SJCRH30 (cell line): ENCODE measurements at regions not wholly inside any gene's neighbourhood (a gene's known extent, or its start where the extent isn't known, plus 50 kb on each side); places are given as distances from the start of the nearest gene placed in this dataset.
"Not testable (repeated sequence)": the region's sequence is repeated elsewhere in the genome, so short reads cannot be mapped to it uniquely, and the experiment has no call there.

ENCODE experiments used
- DNase-seq, 2 experiments: peaks; one replicate each; pipeline ENCODE4 v3.0.0-alpha.2; 2015 to 2020
- H3K27ac ChIP-seq: fragments of 250-450 bp; sonication (Bioruptor Pico); 2 replicates; pipeline ENCODE4 v1.5.1; 2020; ENCODE audit warnings: mild to moderate bottlenecking, moderate library complexity
- H3K27me3 ChIP-seq: fragments of 250-450 bp; sonication (Bioruptor Pico); 2 replicates; pipeline ENCODE4 v1.5.1; 2020; ENCODE audit warnings: mild to moderate bottlenecking, moderate library complexity
- H3K36me3 ChIP-seq: fragments of 250-450 bp; sonication (Bioruptor Pico); 2 replicates; pipeline ENCODE4 v1.5.1; 2020; ENCODE audit warnings: mild to moderate bottlenecking, moderate library complexity
- H3K4me1 ChIP-seq: fragments of 250-450 bp; sonication (Bioruptor Pico); 2 replicates; pipeline ENCODE4 v1.5.1; 2020; ENCODE audit warnings: mild to moderate bottlenecking, moderate library complexity
- H3K4me3 ChIP-seq: fragments of 250-450 bp; sonication (Bioruptor Pico); 2 replicates; pipeline ENCODE4 v1.5.1; 2020; ENCODE audit warnings: mild to moderate bottlenecking, moderate library complexity
- H3K9me3 ChIP-seq: fragments of 250-450 bp; sonication (Bioruptor Pico); replicated peaks from 2 replicates; pipeline ENCODE4 v1.5.1; 2020; ENCODE audit warnings: mild to moderate bottlenecking, moderate library complexity

DNA sequence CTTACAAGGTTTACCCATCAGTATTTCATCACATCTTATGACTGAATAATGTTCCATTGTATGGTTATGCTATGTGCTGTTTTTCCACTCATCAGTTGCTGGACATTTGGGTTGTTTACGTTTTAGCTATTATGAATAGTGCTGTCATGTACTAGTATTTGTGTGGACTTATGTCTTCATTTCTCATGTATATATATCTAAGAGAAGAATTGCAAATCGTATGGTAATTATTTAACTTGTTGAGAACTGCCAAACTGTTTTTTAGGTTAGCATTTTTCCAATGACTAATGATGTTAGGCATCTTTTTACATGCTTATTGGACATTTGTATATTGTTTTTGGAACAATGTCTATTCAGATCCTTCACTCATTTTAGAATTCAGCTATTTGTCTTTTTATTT lies 368.3 kb downstream of the LMO7 start:
- Histone ChIP-seq H3K9me3 (no peaks in the 10 kb centered on the region), H3K27ac (no peak overlapping the region), H3K27me3 (no peaks in the 10 kb centered on the region), H3K4me1 (peaks cover 6% of the 10 kb centered on the region), H3K4me3 (no peak overlapping the region), H3K36me3 (no peaks in the 10 kb centered on the region)
- DNase-seq = no peak

DNA sequence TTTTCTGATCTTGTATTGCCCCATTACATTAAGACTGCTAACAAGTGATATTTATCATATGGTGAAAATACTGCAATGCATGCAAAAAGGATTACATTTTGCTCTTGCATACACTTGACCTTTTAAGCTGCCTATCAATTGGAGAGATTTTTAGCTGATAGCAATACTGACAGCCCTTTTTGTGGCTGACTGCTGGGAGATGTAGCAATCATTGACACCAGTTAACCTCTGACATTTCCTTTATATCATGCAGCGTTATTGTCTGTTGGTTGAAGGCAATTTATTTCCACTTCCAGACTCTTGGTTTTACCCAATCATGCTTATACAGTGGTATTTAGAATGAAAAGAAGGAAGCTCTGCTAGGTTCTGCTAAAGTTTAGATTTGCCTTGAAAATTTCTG lies 364.0 kb downstream of the LMO7 start:
- no peaks in the 10 kb centered on the region for H3K36me3 ChIP-seq
- no peak overlapping the region for H3K27ac ChIP-seq
- H3K4me1 ChIP-seq = no peaks in the 10 kb centered on the region
- no peaks in the 10 kb centered on the region for H3K9me3 ChIP-seq
- no peak overlapping the region for H3K4me3 ChIP-seq
- DNase-seq = no peak
- no peaks in the 10 kb centered on the region for H3K27me3 ChIP-seq

DNA sequence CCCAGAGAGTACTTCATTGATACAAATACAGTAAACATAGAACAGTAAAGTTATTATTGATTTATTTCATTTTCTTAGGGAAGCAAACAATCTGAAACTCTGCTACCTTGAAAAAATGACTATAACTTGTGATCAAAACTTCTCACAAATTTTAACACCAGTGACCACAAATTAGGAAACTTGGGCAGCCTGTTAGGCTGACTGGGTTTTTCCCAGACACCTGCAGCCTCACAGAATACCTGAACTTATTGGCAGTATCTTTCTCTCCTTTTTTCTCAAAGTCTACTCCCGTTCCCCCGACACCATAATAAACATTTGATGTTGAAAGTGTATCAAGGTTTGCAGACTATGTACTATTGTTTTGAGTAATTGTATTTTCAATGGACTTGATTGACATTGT lies 360.5 kb downstream of the LMO7 start:
- no peaks in the 10 kb centered on the region for H3K9me3 ChIP-seq
- H3K4me1 ChIP-seq = no peaks in the 10 kb centered on the region
- no peak for DNase-seq
- no peak overlapping the region for H3K4me3 ChIP-seq
- H3K36me3 ChIP-seq = no peaks in the 10 kb centered on the region
- H3K27me3 ChIP-seq = no peaks in the 10 kb centered on the region
- no peak overlapping the region for H3K27ac ChIP-seq

DNA sequence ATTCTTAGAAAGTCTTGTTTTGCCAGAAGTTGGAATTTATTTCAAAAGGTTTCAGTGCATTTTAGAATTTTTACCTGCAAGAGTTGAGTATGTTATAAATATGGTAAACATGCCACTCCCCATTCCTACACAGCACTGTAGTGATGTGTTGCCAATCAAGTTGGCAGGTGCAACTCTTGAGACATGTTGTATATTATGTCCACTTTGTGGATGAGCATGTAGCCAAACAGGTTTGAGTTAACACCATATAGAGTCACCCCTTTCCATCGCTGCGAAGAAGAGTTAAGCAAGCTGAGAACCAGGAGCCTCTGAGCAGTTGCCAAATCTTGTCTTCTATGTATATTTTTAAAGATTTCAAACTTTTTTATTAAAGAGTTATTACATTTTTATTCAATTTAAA lies 359.8 kb downstream of the LMO7 start:
- H3K27me3 ChIP-seq = no peaks in the 10 kb centered on the region
- H3K36me3 ChIP-seq = no peaks in the 10 kb centered on the region
- DNase-seq = no peak
- H3K4me3 ChIP-seq = no peak overlapping the region
- H3K27ac ChIP-seq = no peak overlapping the region
- H3K4me1 ChIP-seq = no peaks in the 10 kb centered on the region
- H3K9me3 ChIP-seq = no peaks in the 10 kb centered on the region

DNA sequence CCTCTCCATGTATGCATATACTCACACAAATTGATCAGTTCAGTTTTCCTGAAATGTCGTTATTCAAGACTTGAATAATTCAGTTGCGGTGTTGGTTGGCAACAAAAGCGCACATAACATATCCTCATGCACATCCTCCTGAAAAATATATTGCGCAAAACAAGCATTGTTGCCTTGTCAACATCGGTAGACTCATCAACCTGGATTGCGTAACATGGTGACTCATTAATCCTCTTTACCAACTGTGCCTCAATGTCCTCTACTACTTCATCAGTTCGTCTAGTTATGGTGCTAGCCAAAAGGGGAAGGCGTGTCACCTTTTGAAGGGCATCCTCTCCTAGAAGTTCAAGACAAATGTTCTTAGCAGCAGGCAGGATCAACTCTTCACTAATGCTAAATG lies 357.7 kb downstream of the LMO7 start:
- Histone ChIP-seq H3K27ac (no peak overlapping the region), H3K36me3 (no peaks in the 10 kb centered on the region), H3K4me1 (no peaks in the 10 kb centered on the region), H3K9me3 (no peaks in the 10 kb centered on the region), H3K27me3 (no peaks in the 10 kb centered on the region), H3K4me3 (no peak overlapping the region)
- DNase-seq = no peak

DNA sequence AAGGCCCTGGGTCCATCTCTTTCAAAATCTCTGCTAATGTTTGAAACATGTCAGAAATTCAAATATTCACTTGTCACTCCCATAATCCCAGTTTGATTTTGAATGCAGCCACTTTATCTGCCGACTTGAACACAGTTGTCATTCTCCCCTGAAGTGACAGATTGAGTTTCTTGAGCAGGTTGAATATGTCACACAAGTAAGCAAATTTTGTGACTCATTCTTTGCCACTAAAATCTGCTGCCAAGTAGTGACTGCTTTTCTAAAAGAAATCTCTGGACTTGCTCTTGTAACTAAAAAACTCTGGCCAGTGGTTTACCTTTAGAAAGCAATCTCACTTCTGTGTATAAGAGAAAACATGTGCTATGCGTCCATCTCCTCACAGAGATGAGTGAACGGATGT lies 357.1 kb downstream of the LMO7 start:
- H3K27ac ChIP-seq = no peak overlapping the region
- no peak overlapping the region for H3K4me3 ChIP-seq
- no peak for DNase-seq
- no peaks in the 10 kb centered on the region for H3K36me3 ChIP-seq
- no peaks in the 10 kb centered on the region for H3K9me3 ChIP-seq
- H3K27me3 ChIP-seq = no peaks in the 10 kb centered on the region
- no peaks in the 10 kb centered on the region for H3K4me1 ChIP-seq

DNA sequence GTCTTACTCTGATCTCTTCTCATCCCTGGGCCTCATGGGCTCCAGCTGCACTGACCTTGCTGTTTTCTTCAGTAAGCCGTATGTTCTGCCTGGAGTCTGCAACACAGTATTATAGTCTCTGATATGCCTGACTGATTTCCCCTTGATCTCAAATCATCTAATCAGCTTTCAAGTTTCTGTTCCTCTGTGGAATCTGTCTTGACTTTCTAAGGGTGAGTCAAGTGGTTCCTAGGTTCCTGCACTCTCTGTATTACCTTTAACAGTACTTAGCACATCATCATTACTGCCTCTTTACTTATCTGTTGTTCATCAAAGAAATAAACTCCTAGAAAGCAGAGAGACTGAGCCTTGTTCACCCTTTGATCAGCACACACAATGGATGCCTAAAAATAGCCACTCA lies 350.7 kb downstream of the LMO7 start:
- no peak for DNase-seq
- Histone ChIP-seq H3K4me1 (no peaks in the 10 kb centered on the region), H3K9me3 (no peaks in the 10 kb centered on the region), H3K27me3 (no peaks in the 10 kb centered on the region), H3K27ac (no peak overlapping the region), H3K36me3 (no peaks in the 10 kb centered on the region), H3K4me3 (no peak overlapping the region)

DNA sequence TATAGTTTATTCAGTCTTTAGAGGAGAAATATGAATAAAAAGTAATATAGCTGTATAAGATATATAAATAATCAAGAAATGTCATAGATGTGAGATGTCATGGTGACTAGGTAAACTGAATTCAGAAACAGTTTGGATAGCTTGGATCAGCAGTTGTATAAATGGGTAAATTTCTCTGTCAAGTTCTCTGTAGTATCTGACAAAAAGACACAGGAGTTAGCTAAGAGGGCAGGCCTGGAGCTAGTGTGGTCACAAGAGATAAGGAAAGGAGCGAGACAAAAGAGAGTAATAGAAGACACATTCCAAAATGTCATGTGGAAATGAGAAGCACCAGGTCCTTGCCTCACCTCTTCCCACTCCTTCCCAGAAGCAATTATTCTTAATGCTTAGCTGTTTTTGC lies 349.0 kb downstream of the LMO7 start:
- no peaks in the 10 kb centered on the region for H3K9me3 ChIP-seq

DNA sequence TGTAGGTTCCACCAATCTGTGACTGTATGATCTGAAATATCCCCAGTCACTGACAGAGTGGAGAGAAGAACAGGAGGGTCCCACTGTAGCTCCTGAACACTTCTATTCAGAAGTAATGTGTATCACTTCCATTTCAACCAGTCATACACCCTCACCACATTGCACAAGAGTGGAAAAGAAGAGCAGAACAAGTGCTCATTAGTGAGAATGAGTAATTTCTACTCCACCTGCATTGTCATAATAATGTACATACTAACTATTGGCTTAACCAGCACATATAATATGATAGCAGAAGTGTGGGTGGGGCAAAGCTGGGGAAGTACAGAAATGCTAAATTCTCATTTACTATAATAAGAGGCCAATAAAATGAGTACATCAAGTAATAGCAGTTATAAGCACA lies 342.7 kb downstream of the LMO7 start:
- Histone ChIP-seq H3K9me3 (no peaks in the 10 kb centered on the region), H3K27me3 (no peaks in the 10 kb centered on the region; the same call in 1 of the 2 replicates), H3K4me3 (no peak overlapping the region), H3K36me3 (no peaks in the 10 kb centered on the region), H3K27ac (no peak overlapping the region), H3K4me1 (no peaks in the 10 kb centered on the region)
- no peak for DNase-seq

More for the DNA sequence above, 349.0 kb downstream of the LMO7 start:
- H3K4me1 ChIP-seq = no peaks in the 10 kb centered on the region
- no peak overlapping the region for H3K4me3 ChIP-seq
- H3K27me3 ChIP-seq = no peaks in the 10 kb centered on the region
- no peaks in the 10 kb centered on the region for H3K36me3 ChIP-seq
- no peak for DNase-seq
- H3K27ac ChIP-seq = no peak overlapping the region

DNA sequence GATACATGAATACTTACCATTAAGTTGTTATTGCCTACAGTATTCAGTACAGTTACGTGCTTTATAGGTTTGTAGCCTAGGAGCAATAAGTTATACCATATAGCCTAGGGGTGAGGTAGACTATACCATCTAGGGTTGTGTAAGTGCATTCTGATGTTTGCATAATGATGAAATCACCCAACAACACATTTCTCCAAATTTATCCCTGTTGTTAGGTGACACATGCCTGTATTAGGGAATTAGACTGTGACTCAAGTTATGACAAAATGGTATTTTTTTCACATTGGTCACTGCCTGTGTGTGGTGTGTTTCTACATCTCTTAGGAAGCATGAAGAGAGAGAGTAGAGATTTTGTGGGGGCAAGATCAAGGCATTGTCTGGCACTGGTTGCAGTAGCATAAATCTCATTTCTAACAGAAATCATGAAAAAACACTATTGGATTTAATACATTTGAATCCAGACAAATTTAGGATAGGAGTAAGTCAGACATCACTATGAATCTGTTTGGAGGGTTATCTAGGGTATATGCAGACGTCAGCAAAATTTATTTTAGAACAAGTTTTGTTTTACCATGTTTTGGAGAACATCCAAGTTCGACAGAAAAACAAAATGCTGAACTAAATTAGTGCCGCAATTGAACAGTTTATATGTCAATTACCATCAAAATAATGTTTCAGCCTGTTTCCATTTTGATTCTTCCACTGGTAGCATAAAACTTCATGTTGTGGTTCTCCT lies 332.1 kb downstream of the LMO7 start:
- H3K27me3 ChIP-seq = no peaks in the 10 kb centered on the region
- H3K9me3 ChIP-seq = no peaks in the 10 kb centered on the region
- H3K27ac ChIP-seq = no peak overlapping the region
- no peaks in the 10 kb centered on the region for H3K36me3 ChIP-seq
- no peaks in the 10 kb centered on the region for H3K4me1 ChIP-seq
- no peak for DNase-seq
- no peak overlapping the region for H3K4me3 ChIP-seq

DNA sequence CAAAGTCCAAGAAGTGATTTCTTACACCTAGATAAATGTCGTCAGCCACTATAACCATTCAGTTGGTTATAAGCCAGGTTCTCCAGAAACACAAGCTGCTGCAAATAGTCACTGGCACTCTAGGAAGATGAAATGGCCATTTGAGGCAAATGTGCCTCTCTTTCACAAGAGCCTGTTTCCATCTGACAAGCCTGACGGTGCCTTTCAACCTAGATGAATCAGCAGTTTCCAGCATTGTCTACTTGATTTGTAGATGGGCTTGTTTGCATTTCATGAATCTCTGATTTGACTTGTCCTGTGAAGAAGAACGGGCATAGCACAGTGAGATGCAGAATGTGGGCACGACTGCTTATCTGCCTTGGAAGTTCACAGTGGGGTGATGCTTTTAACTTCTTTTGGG lies 327.2 kb downstream of the LMO7 start:
- Histone ChIP-seq H3K9me3 (no peaks in the 10 kb centered on the region), H3K36me3 (no peaks in the 10 kb centered on the region), H3K27ac (no peak overlapping the region), H3K4me3 (no peak overlapping the region), H3K4me1 (no peaks in the 10 kb centered on the region), H3K27me3 (no peaks in the 10 kb centered on the region)
- no peak for DNase-seq

DNA sequence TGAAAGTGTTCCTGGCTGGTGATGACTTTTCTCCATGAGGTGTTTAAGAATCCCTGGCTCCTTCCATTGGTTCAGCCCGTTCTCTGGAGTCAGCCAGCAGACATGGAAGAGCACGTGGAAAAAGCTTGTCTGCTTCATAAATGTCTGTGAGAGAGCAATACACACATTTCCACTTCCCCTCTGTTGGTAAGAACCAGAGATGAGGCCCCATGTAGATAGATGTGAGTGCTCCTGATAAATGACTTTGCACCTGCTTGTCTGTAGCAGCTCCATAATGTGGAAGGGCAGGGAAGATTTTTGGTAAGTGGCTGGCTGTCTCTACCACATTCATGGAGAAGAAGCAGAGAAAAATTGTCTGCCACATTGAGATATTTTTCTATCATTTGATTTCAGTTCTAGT lies 325.8 kb downstream of the LMO7 start:
- no peaks in the 10 kb centered on the region for H3K9me3 ChIP-seq
- H3K36me3 ChIP-seq = no peaks in the 10 kb centered on the region
- no peak for DNase-seq
- no peak overlapping the region for H3K4me3 ChIP-seq
- H3K4me1 ChIP-seq = no peaks in the 10 kb centered on the region
- H3K27me3 ChIP-seq = no peaks in the 10 kb centered on the region
- no peak overlapping the region for H3K27ac ChIP-seq

DNA sequence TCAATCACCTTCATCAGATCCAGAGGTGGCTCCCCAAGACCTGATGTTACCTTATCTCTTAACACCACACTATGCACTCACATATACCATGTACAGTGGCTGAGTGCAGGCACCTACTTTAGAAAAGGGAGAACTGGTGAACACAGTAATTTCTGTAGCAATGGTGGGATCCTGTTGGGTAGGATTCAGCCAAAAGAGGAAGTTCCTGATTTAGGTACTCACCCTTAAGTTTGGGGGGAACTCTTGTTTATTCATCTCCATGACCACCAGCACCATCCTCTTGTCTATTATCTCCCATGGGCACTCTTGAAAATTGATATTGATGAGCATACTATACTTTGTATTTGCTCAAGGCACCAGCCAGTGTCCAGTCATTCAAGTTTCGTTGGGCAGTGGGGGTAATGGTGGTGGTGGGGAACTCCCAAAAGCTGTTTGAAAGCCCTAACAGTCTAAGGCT lies 324.4 kb downstream of the LMO7 start:
- Histone ChIP-seq H3K27me3 (no peaks in the 10 kb centered on the region), H3K4me3 (no peak overlapping the region), H3K36me3 (no peaks in the 10 kb centered on the region), H3K9me3 (no peaks in the 10 kb centered on the region), H3K27ac (no peak overlapping the region), H3K4me1 (no peaks in the 10 kb centered on the region)
- DNase-seq = no peak

DNA sequence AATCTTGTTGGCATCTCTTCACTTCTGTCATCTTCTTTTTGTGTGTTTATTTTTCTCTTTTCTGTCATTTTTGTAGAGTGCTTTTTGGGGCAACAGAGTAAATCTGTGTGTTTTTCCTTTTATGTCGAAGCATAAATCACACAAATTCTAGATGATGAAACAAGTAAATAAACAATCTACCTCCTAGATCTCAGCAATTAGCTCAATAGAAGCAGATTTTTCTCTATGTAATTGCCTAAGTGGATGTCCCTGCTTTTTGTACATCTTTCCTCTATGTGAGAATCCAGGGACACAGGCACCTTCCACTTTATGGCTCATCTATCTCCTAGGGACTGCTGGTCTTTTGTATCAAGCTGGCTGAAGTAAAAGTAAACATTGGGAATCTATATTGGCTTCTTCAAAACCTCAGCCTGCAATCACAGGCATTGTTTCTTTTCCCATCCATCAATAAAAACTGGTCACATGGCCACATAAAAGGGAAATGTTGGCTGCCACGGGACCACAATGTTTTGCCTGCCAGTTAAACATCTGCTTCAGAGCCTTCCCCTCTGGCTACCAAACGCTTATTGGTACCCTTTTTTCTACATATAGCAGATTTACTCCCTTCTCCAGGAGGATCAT lies 323.8 kb downstream of the LMO7 start:
- no peaks in the 10 kb centered on the region for H3K9me3 ChIP-seq
- DNase-seq = no peak

DNA sequence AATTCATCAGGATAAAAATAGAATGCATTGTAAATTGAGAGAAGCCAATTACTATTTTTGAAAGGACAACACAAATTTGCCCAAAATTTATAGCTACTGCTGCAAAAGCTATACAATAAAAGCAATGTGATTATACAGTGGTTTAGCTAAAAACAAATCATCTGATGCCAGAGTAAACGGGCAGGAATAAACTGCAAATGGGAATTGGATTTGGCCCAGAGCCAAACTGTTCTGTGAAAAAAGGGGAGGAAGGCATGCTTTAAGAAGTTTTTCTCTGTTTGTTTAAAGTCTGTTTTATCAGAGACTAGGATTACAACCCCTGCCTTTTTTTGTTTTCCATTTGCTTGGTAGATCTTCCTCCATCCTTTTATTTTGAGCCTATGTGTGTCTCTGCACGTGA lies 317.5 kb downstream of the LMO7 start:
- not testable (repeated sequence) for H3K9me3 ChIP-seq, H3K27me3 ChIP-seq, DNase-seq, H3K27ac ChIP-seq, H3K4me1 ChIP-seq, H3K4me3 ChIP-seq, H3K36me3 ChIP-seq

More for the DNA sequence above, 323.8 kb downstream of the LMO7 start:
- Histone ChIP-seq H3K27me3 (no peaks in the 10 kb centered on the region), H3K4me1 (no peaks in the 10 kb centered on the region), H3K36me3 (no peaks in the 10 kb centered on the region), H3K27ac (no peak overlapping the region), H3K4me3 (no peak overlapping the region)

DNA sequence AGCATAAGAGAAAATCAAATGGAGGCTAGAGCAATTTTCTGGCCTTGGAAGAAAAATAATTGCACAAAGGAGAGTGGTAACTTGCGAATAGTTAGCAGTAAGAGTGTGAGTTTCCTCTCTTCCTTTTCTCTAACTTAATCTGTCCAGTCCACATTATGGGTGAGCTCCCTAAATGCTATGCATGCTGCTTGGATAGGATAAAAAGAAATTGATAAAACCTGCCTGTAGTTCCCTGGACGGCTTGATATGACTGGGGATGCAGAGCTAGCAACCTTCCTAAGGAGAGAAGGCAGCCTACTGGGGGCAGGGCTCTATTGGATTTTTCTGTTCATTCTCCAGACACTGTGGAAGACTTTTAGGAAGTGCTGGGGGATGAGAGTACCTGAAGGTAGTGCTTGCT lies 311.3 kb downstream of the LMO7 start:
- Histone ChIP-seq H3K4me3 (no peak overlapping the region), H3K27ac (peak overlapping the region; percentile 43), H3K4me1 (0 out of 2 replicates have a peak, but pooled peaks cover 6% of the 10 kb centered on the region), H3K9me3 (no peaks in the 10 kb centered on the region; the same call in 1 of the 2 replicates), H3K36me3 (no peaks in the 10 kb centered on the region), H3K27me3 (no peaks in the 10 kb centered on the region)
- DNase-seq = no peak
